Lower leg skin (tissue), 3 donors: ENCODE measurements at regions not wholly inside any gene's neighbourhood (a gene's known extent, or its start where the extent isn't known, plus 50 kb on each side); places are given as distances from the start of the nearest gene placed in this dataset.

Experiments used
- CTCF ChIP-seq, 3 donors: fragments of 450-650 bp; IDR thresholded peaks; one replicate each; pipeline ENCODE4 v1.5.1; 2016; ENCODE audit warnings: antibody characterized with exemption in 3 of 3, mild to moderate bottlenecking in 3 of 3, moderate library complexity in 2 of 3
- POLR2A ChIP-seq, 2 donors: fragments of 450-650 bp; IDR thresholded peaks; one replicate each; pipeline ENCODE4 v1.6.1; 2016 to 2017; ENCODE audit warnings: antibody characterized with exemption in 2 of 2, mild to moderate bottlenecking in 1 of 2, moderate library complexity in 1 of 2

DNA sequence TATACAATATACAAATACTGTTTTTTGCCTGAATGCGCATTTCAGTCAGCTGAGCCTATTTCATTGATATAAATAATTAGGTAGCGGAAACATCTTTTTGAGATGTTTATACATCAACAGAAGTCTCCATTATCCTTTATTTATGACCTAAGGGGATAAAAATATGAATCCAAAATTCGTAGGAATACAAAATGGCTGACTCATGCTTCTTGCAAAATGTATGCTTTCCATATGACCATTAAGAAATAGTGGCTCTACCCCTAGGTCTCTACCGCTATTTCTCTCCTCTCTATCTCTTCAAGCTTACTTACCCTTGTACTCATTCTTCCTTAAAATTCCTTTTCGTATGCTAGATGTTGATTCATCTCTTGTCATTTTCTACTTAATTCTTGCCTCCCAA lies 338.4 kb upstream of the TMPRSS15 start:
- TF ChIP-seq CTCF (IDR thresholded peaks at IDR 0.05): no peak
- no peak for TF ChIP-seq POLR2A (IDR thresholded peaks at IDR 0.05)
